ENCODE measurements at regions not wholly inside any gene's neighbourhood (a gene's known extent, or its start where the extent isn't known, plus 50 kb on each side); places are given as distances from the start of the nearest gene placed in this dataset.

- Histone ChIP-seq H3K4me3 (no peak overlapping the region), H3K9me3 (no peaks in the 10 kb centered on the region), H3K4me1 (ENCODE audit: low read depth) (no peaks in the 10 kb centered on the region), H3K36me3 (ENCODE audit: low read depth) (no peaks in the 10 kb centered on the region)
- TF ChIP-seq, protein P1, sequence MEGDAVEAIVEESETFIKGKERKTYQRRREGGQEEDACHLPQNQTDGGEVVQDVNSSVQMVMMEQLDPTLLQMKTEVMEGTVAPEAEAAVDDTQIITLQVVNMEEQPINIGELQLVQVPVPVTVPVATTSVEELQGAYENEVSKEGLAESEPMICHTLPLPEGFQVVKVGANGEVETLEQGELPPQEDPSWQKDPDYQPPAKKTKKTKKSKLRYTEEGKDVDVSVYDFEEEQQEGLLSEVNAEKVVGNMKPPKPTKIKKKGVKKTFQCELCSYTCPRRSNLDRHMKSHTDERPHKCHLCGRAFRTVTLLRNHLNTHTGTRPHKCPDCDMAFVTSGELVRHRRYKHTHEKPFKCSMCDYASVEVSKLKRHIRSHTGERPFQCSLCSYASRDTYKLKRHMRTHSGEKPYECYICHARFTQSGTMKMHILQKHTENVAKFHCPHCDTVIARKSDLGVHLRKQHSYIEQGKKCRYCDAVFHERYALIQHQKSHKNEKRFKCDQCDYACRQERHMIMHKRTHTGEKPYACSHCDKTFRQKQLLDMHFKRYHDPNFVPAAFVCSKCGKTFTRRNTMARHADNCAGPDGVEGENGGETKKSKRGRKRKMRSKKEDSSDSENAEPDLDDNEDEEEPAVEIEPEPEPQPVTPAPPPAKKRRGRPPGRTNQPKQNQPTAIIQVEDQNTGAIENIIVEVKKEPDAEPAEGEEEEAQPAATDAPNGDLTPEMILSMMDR (IDR thresholded peaks at IDR 0.05): no peak
- ATAC-seq: no peak
- intact Hi-C loops (cut with DNase I, micrococcal nuclease): no loop called here
- DNase-seq: no peak
These were observed 624.4 kb upstream of the BCHE start for GRCh38 chr3:166461626-166462025.

DNA sequence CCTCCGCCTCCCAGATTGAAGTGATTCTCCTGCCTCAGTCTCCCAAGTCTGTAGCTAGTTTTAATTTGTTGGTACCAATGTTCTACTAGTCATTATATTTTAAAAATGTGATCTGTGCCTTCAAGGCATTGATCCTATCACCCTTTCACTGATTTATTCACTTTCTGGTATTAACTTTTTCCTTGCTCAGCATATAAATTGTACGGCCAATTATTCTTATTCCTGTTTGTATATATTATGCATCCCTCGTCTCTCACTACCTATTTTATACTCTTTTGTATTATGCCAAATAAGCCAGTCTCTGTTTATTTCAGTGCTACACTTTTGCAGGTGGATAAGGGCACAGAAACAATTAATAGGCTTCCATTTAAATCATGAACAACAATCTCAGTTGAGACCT is 620.2 kb upstream of the BCHE start:
- Histone ChIP-seq H3K4me1 (ENCODE audit: low read depth) (no peaks in the 10 kb centered on the region), H3K4me3 (no peak overlapping the region), H3K9me3 (no peaks in the 10 kb centered on the region), H3K36me3 (ENCODE audit: low read depth) (no peaks in the 10 kb centered on the region)
- TF ChIP-seq, protein P1 (IDR thresholded peaks at IDR 0.05): no peak
- no peak for ATAC-seq
- DNase-seq: no peak
- intact Hi-C loops (cut with DNase I, micrococcal nuclease): no loop called here

DNA sequence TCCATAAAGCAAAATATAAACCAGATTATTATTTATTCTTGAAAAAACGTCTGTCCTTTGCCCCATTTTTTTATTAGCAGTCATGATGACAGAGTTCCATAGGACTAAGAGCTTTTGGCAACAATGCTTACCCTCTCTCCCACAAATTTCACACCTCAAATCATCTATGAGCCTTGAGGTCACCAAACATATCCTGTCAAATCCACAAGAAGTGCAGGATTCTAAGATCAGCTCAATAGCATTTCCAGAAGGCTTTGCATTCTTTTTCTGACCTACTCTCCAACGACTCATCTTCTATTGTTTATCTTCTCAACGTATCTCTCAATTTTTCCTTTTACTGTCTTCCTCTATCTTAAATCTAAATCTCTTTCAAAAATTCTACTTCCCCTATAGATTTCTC is 619.1 kb upstream of the BCHE start:
- ATAC-seq: no peak
- TF ChIP-seq, protein P1 (IDR thresholded peaks at IDR 0.05): no peak
- no peak for DNase-seq
- Histone ChIP-seq H3K4me3 (no peak overlapping the region), H3K4me1 (ENCODE audit: low read depth) (no peaks in the 10 kb centered on the region), H3K9me3 (no peaks in the 10 kb centered on the region), H3K36me3 (ENCODE audit: low read depth) (no peaks in the 10 kb centered on the region)
- intact Hi-C loops (cut with DNase I, micrococcal nuclease): no loop called here

DNA sequence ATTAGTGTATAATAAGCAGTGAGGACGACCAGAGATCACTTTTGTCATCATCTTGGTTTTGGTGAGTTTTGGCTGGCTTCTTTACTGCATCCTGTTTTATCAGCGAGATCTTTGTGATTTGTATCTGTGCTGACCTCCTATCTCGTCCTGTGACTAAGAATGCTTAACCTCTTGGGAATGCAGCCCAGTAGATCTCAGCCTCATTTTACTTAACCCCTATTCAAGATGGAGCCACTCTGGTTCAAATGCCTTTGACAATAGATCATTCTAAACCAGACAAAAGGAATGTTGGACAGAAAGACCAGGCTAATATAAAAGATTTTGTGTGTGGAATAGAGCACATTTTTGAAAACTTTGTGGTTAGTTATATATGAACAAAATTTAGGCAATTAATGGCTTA is 618.5 kb upstream of the BCHE start:
- DNase-seq (no peak), ATAC-seq (no peak)
- no peaks in the 10 kb centered on the region for H3K4me1 ChIP-seq (ENCODE audit: low read depth)
- H3K9me3 ChIP-seq: no peaks in the 10 kb centered on the region
- TF ChIP-seq, protein P1 (IDR thresholded peaks at IDR 0.05): no peak
- intact Hi-C loops (cut with DNase I, micrococcal nuclease): no loop called here
- no peaks in the 10 kb centered on the region for H3K36me3 ChIP-seq (ENCODE audit: low read depth)
- H3K4me3 ChIP-seq: no peak overlapping the region

GRCh38 chr3:166453478-166453877 is 616.3 kb upstream of the BCHE start:
- Histone ChIP-seq H3K4me3 (no peak overlapping the region), H3K4me1 (ENCODE audit: low read depth) (no peaks in the 10 kb centered on the region), H3K9me3 (no peaks in the 10 kb centered on the region), H3K36me3 (ENCODE audit: low read depth) (no peaks in the 10 kb centered on the region)
- DNase-seq (no peak), ATAC-seq (no peak)
- intact Hi-C loops (cut with DNase I, micrococcal nuclease): no loop called here
- TF ChIP-seq, protein P1 (IDR thresholded peaks at IDR 0.05): no peak

DNA sequence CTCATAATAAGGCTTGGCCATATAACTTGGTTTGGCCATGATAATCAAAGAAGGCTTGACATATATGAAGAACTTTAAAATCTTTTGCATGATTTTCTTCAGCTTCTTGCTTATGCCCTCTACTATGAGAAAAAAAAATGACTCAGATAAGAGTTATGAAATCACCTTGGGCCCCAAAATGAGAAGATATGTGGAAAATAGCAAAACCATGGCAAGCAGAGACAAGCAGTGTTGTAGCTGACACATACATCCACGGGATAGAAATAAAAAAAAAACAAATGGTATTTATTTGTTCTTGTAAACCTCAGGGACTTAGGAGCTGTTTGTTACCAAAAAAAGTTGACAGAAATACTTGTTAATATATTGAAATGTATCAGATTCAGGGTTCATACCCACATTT is 614.8 kb upstream of the BCHE start:
- ATAC-seq (no peak), DNase-seq (no peak)
- TF ChIP-seq, protein P1 (IDR thresholded peaks at IDR 0.05): no peak
- H3K4me1 ChIP-seq (ENCODE audit: low read depth): no peaks in the 10 kb centered on the region
- H3K36me3 ChIP-seq (ENCODE audit: low read depth): no peaks in the 10 kb centered on the region
- intact Hi-C loops (cut with DNase I, micrococcal nuclease): no loop called here
- no peaks in the 10 kb centered on the region for H3K9me3 ChIP-seq
- H3K4me3 ChIP-seq: no peak overlapping the region
